Liver (tissue), 9 donors: ENCODE measurements at regions not wholly inside any gene's neighbourhood (a gene's known extent, or its start where the extent isn't known, plus 50 kb on each side); places are given as distances from the start of the nearest gene placed in this dataset.

Experiments used
- DNase-seq: peaks from one replicate; pipeline ENCODE4 v3.0.0-alpha.2; 2017; ENCODE audit warnings: low spot score
- H3K27ac ChIP-seq, 2 donors: one replicate each; pipeline ENCODE4 v1.7.0; 2013; ENCODE audit warnings: inconsistent platforms in 2 of 2, low read length in 2 of 2, control low read depth in 1 of 2, low read depth in 1 of 2, mild to moderate bottlenecking in 1 of 2
- H3K27me3 ChIP-seq, 4 donors: one replicate each; pipeline versions ENCODE4 v1.6.1 to v1.7.0; 2013; ENCODE audit warnings: low read length in 3 of 4, inconsistent platforms in 1 of 4, mild to moderate bottlenecking in 1 of 4, moderate library complexity in 1 of 4; ENCODE audit not compliant: control insufficient read depth in 4 of 4, insufficient read depth in 4 of 4
- H3K36me3 ChIP-seq, 4 donors: one replicate each; pipeline versions ENCODE4 v1.6.1 to v1.7.0; 2013; ENCODE audit warnings: low read length in 3 of 4, mild to moderate bottlenecking in 3 of 4, low read depth in 1 of 4, moderate library complexity in 1 of 4; ENCODE audit not compliant: control insufficient read depth in 4 of 4, insufficient read depth in 3 of 4
- H3K4me1 ChIP-seq, 4 donors: one replicate each; pipeline versions ENCODE4 v1.6.1 to v1.7.0; 2013; ENCODE audit warnings: low read length in 3 of 4, mild to moderate bottlenecking in 3 of 4, moderate library complexity in 1 of 4; ENCODE audit not compliant: control insufficient read depth in 4 of 4, insufficient read depth in 4 of 4
- H3K4me3 ChIP-seq, 3 donors: one replicate each; pipeline versions ENCODE4 v1.6.1 to v1.7.0; 2013; ENCODE audit warnings: low read length in 3 of 3, control low read depth in 1 of 3, low read depth in 1 of 3, mild to moderate bottlenecking in 1 of 3
- H3K9ac ChIP-seq, 2 donors: one replicate each; pipeline ENCODE4 v1.7.0; 2013; ENCODE audit warnings: low read length in 2 of 2, mild to moderate bottlenecking in 2 of 2, moderate library complexity in 2 of 2, control low read depth in 1 of 2, low read depth in 1 of 2
- H3K9me3 ChIP-seq, 4 donors: one replicate each; pipeline versions ENCODE4 v1.6.1 to v1.7.0; 2013; ENCODE audit warnings: low read length in 3 of 4; ENCODE audit not compliant: control insufficient read depth in 4 of 4
- ATF3 ChIP-seq: IDR thresholded peaks from 2 replicates; pipeline ENCODE4 v1.6.1; 2016; ENCODE audit warnings: antibody characterized with exemption
- EGR1 ChIP-seq, 2 donors: IDR thresholded peaks; 2 replicates each; pipeline ENCODE4 v1.6.1; 2016 to 2018; ENCODE audit warnings: antibody characterized with exemption in 2 of 2, low read depth in 2 of 2
- FOXA1 ChIP-seq: IDR thresholded peaks from 2 replicates; pipeline ENCODE4 v1.6.1; 2016; ENCODE audit warnings: antibody characterized with exemption
- FOXA2 ChIP-seq: IDR thresholded peaks from 2 replicates; pipeline ENCODE4 v1.6.1; 2016; ENCODE audit warnings: antibody characterized with exemption
- GABPA ChIP-seq, 2 donors: IDR thresholded peaks in 1 of 2; conservative IDR thresholded peaks in 1 of 2; 2 replicates each; pipeline ENCODE4 v1.6.1; 2016; ENCODE audit warnings: antibody characterized with exemption in 2 of 2, mild to moderate bottlenecking in 1 of 2, moderate library complexity in 1 of 2
- HNF4A ChIP-seq, 2 donors: conservative IDR thresholded peaks; 2 replicates each; pipeline ENCODE4 v1.6.1; 2016; ENCODE audit warnings: antibody characterized with exemption in 2 of 2, mild to moderate bottlenecking in 2 of 2
- HNF4G ChIP-seq: IDR thresholded peaks from 2 replicates; pipeline ENCODE4 v1.6.1; 2016; ENCODE audit warnings: antibody characterized with exemption
- JUND ChIP-seq, 2 donors: IDR thresholded peaks; 2 replicates each; pipeline ENCODE4 v1.6.1; 2016; ENCODE audit warnings: antibody characterized with exemption in 2 of 2
- NR2F2 ChIP-seq: IDR thresholded peaks from 2 replicates; pipeline ENCODE4 v1.6.1; 2016; ENCODE audit warnings: antibody characterized with exemption
- RAD21 ChIP-seq, 2 donors: IDR thresholded peaks; 2 replicates each; pipeline ENCODE4 v1.6.1; 2016; ENCODE audit warnings: antibody characterized with exemption in 2 of 2, mild to moderate bottlenecking in 2 of 2
- REST ChIP-seq: IDR thresholded peaks from 2 replicates; pipeline ENCODE4 v1.6.1; 2016; ENCODE audit warnings: antibody characterized with exemption, mild to moderate bottlenecking
- RXRA ChIP-seq, 2 donors: IDR thresholded peaks; 2 replicates each; pipeline ENCODE4 v1.6.1; 2017 to 2018; ENCODE audit warnings: antibody characterized with exemption in 2 of 2, mild to moderate bottlenecking in 1 of 2
- SP1 ChIP-seq: IDR thresholded peaks from 2 replicates; pipeline ENCODE4 v1.6.1; 2018; ENCODE audit warnings: antibody characterized with exemption, mild to moderate bottlenecking
- TAF1 ChIP-seq: conservative IDR thresholded peaks from 2 replicates; pipeline ENCODE4 v1.6.1; 2016; ENCODE audit warnings: antibody characterized with exemption, mild to moderate bottlenecking
- YY1 ChIP-seq: IDR thresholded peaks from 2 replicates; pipeline ENCODE4 v1.6.1; 2016; ENCODE audit warnings: antibody characterized with exemption, mild to moderate bottlenecking
- WGBS: extraction: QIAGEN DNeasy Blood & Tissue Kit; methylation state at CpG from one replicate; pipeline ENCODE4 v1.1.7; 2013; 5-methylcytosine and 5-hydroxymethylcytosine counted together
- small RNA-seq: library from RNA; depleted of rRNA; stranded (forward); fragments of <200 nt; gene quantifications from one replicate; pipeline ENCODE3, GENCODE V24; 2014
- TF ChIP-seq, protein P1 (sequence below): IDR thresholded peaks from 2 replicates; pipeline ENCODE4 v1.6.1; 2016; ENCODE audit warnings: antibody characterized with exemption
- TF ChIP-seq, protein P2 (sequence below): IDR thresholded peaks from 2 replicates; pipeline ENCODE4 v1.6.1; 2016; ENCODE audit warnings: antibody characterized with exemption
- TF ChIP-seq, protein P3 (sequence below): fragments of 150-350 bp; IDR thresholded peaks from 2 replicates; pipeline ENCODE4 v1.5.1; 2017; ENCODE audit warnings: improper control_type of control experiment, low read depth, low read length; ENCODE audit not compliant: missing input control
- donor health status: healthy.
- donor health status: healthy.
- donor health status: healthy.
- donor health status: healthy.
- donor health status: healthy.

- DNase-seq: no peak
- Histone ChIP-seq H3K9me3 (no peaks in the 10 kb centered on the region), H3K4me1 (peaks cover 0 to 3% (median 0%) of the 10 kb centered on the region in 4 donors), H3K4me3 (no peak overlapping the region), H3K27me3 (no peaks in the 10 kb centered on the region), H3K36me3 (no peaks in the 10 kb centered on the region), H3K27ac (no peak overlapping the region), H3K9ac (no peak overlapping the region)
- WGBS: 78% methylated on average over 6 of the region's 6 CpGs
- TF ChIP-seq NR2F2: no peak
- TF ChIP-seq, protein P1, sequence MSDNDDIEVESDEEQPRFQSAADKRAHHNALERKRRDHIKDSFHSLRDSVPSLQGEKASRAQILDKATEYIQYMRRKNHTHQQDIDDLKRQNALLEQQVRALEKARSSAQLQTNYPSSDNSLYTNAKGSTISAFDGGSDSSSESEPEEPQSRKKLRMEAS: no peak
- no peak for TF ChIP-seq REST
- TF ChIP-seq FOXA1: no peak
- TF ChIP-seq EGR1 (IDR thresholded peaks at IDR 0.05; ENCODE audit: low read depth in 2 of 2): no peak
- TF ChIP-seq ATF3: no peak
- TF ChIP-seq FOXA2: no peak
- no peak for TF ChIP-seq RXRA (IDR thresholded peaks at IDR 0.05)
- TF ChIP-seq JUND (IDR thresholded peaks at IDR 0.05): no peak
- TF ChIP-seq, protein P2, sequence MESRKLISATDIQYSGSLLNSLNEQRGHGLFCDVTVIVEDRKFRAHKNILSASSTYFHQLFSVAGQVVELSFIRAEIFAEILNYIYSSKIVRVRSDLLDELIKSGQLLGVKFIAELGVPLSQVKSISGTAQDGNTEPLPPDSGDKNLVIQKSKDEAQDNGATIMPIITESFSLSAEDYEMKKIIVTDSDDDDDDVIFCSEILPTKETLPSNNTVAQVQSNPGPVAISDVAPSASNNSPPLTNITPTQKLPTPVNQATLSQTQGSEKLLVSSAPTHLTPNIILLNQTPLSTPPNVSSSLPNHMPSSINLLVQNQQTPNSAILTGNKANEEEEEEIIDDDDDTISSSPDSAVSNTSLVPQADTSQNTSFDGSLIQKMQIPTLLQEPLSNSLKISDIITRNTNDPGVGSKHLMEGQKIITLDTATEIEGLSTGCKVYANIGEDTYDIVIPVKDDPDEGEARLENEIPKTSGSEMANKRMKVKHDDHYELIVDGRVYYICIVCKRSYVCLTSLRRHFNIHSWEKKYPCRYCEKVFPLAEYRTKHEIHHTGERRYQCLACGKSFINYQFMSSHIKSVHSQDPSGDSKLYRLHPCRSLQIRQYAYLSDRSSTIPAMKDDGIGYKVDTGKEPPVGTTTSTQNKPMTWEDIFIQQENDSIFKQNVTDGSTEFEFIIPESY: no peak
- TF ChIP-seq RAD21 (IDR thresholded peaks at IDR 0.05): no peak
- TF ChIP-seq SP1: no peak
- no peak for TF ChIP-seq HNF4A (conservative IDR thresholded peaks at IDR 0.05)
- no peak for TF ChIP-seq TAF1
- no peak for TF ChIP-seq HNF4G
- TF ChIP-seq YY1: no peak
- TF ChIP-seq, protein P3, sequence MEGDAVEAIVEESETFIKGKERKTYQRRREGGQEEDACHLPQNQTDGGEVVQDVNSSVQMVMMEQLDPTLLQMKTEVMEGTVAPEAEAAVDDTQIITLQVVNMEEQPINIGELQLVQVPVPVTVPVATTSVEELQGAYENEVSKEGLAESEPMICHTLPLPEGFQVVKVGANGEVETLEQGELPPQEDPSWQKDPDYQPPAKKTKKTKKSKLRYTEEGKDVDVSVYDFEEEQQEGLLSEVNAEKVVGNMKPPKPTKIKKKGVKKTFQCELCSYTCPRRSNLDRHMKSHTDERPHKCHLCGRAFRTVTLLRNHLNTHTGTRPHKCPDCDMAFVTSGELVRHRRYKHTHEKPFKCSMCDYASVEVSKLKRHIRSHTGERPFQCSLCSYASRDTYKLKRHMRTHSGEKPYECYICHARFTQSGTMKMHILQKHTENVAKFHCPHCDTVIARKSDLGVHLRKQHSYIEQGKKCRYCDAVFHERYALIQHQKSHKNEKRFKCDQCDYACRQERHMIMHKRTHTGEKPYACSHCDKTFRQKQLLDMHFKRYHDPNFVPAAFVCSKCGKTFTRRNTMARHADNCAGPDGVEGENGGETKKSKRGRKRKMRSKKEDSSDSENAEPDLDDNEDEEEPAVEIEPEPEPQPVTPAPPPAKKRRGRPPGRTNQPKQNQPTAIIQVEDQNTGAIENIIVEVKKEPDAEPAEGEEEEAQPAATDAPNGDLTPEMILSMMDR: no peak
- TF ChIP-seq GABPA (IDR thresholded peaks at IDR 0.05 in 1 of 2, conservative IDR thresholded peaks at IDR 0.05 in 1 of 2): no peak
These were observed 52.4 kb upstream of the PTMA start for GRCh38 chr2:231655894-231656293.

Small RNA genes in the stretch of these regions (small RNA-seq; reads per million reads assigned to genes)
- gene RN7SL499P: 0.09 reads per million
